Chondrocyte (in vitro differentiated cells): ENCODE measurements at regions not wholly inside any gene's neighbourhood (a gene's known extent, or its start where the extent isn't known, plus 50 kb on each side); places are given as distances from the start of the nearest gene placed in this dataset.

Source experiments
- DNase-seq: peaks from one replicate; pipeline ENCODE4 v3.0.0; 2021; ENCODE audit warnings: mixed read lengths, low spot score
- H3K27ac Mint-ChIP-seq: one replicate; pipeline ENCODE4 v1.8.0; 2021; ENCODE audit warnings: mild to moderate bottlenecking, moderate library complexity, mixed read lengths; ENCODE audit not compliant: unreplicated experiment
- H3K27me3 Mint-ChIP-seq: 2 replicates; pipeline ENCODE4 v1.8.0; 2021; ENCODE audit warnings: low read depth, mixed read lengths
- H3K36me3 Mint-ChIP-seq: 2 replicates; pipeline ENCODE4 v1.8.0; 2021; ENCODE audit warnings: low read depth, mixed read lengths
- H3K4me1 Mint-ChIP-seq: 2 replicates; pipeline ENCODE4 v1.8.0; 2021; ENCODE audit warnings: low read depth, mild to moderate bottlenecking, mixed read lengths
- H3K4me3 Mint-ChIP-seq: one replicate; pipeline ENCODE4 v1.8.0; 2021; ENCODE audit warnings: mild to moderate bottlenecking, moderate library complexity, mixed read lengths; ENCODE audit not compliant: unreplicated experiment
- H3K9me3 Mint-ChIP-seq: 2 replicates; pipeline ENCODE4 v1.8.0; 2021; ENCODE audit warnings: low read depth, mixed read lengths
- TF ChIP-seq, protein P1 (sequence below): fragments of 200-600 bp; sonication (generic); IDR thresholded peaks from 2 replicates; pipeline ENCODE4 v1.5.0; 2021; ENCODE audit warnings: antibody characterized with exemption, mild to moderate bottlenecking, moderate library complexity

DNA sequence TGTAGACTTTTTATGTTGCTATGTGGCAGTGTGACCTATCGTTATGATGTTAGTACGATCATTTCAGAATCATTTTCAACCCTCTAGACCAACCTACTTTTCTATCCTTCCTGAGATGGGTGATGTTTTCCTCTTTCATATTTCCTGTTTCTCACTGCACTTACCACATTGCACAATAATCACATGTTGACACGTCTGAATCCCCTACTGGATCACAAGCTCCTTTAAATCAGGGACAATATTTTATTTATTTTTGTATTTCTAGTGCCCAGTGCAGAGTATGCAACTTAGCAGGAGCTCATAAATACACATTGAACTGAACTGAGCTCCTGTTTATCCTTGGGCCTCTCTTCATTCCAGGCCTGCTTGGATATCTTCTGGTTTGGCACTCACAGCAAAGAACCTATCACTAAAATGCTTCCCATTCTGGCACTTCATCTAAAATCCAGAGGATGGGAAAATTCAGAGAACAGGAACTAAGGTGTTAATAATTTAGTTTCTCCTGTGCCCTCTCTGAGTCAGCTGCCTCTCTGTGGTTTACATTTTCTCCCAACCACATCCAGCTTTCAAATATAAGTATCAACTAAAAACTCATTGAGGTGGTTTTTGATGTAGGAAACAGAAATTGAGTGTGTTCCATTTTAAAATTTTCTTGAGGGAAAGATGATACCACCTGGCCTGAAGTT lies 69.4 kb upstream of the DYRK2 start:
- Mint-ChIP-seq H3K4me1 (peaks cover 4% of the 10 kb centered on the region), H3K27ac (no peak overlapping the region), H3K9me3 (no peaks in the 10 kb centered on the region), H3K27me3 (no peaks in the 10 kb centered on the region), H3K36me3 (no peaks in the 10 kb centered on the region), H3K4me3 (no peak overlapping the region)
- no peak for DNase-seq
- TF ChIP-seq, protein P1, sequence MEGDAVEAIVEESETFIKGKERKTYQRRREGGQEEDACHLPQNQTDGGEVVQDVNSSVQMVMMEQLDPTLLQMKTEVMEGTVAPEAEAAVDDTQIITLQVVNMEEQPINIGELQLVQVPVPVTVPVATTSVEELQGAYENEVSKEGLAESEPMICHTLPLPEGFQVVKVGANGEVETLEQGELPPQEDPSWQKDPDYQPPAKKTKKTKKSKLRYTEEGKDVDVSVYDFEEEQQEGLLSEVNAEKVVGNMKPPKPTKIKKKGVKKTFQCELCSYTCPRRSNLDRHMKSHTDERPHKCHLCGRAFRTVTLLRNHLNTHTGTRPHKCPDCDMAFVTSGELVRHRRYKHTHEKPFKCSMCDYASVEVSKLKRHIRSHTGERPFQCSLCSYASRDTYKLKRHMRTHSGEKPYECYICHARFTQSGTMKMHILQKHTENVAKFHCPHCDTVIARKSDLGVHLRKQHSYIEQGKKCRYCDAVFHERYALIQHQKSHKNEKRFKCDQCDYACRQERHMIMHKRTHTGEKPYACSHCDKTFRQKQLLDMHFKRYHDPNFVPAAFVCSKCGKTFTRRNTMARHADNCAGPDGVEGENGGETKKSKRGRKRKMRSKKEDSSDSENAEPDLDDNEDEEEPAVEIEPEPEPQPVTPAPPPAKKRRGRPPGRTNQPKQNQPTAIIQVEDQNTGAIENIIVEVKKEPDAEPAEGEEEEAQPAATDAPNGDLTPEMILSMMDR: no peak

DNA sequence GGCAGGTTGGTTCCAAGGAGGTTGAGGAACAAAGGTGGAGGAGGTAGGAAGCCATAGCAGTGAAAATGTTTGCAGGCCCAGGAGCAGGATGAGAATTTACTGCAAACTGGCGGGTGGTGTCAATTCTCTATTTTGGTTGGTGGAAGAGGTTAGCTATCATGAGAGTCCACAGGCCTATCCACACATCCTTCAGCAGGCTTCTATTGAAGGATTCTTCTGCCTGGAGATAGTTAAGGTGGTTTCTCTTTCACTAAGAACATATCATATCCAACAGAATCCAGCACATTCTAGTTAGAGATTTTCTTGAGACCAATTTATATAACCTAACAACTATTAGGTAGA lies 68.9 kb upstream of the DYRK2 start:
- H3K36me3 Mint-ChIP-seq: no peaks in the 10 kb centered on the region
- no peak overlapping the region for H3K4me3 Mint-ChIP-seq
- no peak for DNase-seq
- no peaks in the 10 kb centered on the region for H3K27me3 Mint-ChIP-seq
- TF ChIP-seq, protein P1: no peak
- H3K27ac Mint-ChIP-seq: no peak overlapping the region
- H3K4me1 Mint-ChIP-seq: peaks cover 4% of the 10 kb centered on the region
- no peaks in the 10 kb centered on the region for H3K9me3 Mint-ChIP-seq

DNA sequence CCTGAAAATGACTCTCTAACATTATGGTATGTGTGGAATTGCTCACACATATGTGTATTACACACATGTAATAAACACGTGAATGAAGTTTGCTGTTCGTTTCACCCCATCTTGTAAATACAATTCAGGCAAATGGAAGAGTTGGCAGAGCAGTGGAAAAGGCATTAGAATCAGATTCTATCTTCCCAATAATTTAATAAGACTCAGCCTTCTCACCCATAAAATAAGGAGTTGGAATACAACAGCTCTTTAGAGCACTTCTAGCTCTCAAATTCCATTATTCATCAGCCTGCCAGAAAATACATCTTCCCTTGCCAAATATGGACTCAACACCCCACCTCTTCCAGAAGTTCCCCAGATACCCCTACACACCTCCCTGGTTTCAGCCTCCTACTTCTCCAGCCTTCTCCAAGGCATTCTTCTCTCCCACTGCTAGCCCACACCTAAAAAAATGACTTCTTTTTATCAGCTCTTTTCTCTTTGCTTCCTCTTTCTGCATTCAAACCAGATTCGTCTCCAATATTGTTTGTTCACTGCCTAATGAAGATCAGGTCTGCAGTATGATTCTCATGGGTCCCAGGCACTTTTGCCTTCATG lies 66.2 kb upstream of the DYRK2 start:
- H3K4me1 Mint-ChIP-seq: no peaks in the 10 kb centered on the region
- no peaks in the 10 kb centered on the region for H3K36me3 Mint-ChIP-seq
- no peaks in the 10 kb centered on the region for H3K27me3 Mint-ChIP-seq

DNA sequence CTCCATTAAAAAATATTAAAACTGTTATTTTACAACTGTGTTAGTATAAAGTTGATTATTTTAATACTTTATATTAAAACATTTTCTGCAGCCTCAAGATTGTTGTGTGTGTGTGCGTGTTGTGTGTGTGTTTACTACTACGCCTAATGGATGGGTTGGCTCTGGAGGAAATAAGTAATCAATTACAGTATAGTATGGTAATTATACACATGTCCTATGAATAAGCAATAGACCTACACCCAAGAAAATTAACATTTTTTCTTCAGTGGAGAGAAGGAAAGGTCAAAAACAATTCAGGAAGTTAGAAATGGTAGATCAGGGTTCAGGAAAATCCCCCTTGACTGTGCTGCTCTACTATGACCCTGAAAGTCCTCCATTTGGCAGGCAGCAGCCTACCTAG lies 65.7 kb upstream of the DYRK2 start:
- no peaks in the 10 kb centered on the region for H3K27me3 Mint-ChIP-seq
- no peaks in the 10 kb centered on the region for H3K4me1 Mint-ChIP-seq
- H3K4me3 Mint-ChIP-seq: no peak overlapping the region
- no peak overlapping the region for H3K27ac Mint-ChIP-seq
- no peaks in the 10 kb centered on the region for H3K36me3 Mint-ChIP-seq
- TF ChIP-seq, protein P1: no peak
- H3K9me3 Mint-ChIP-seq: no peaks in the 10 kb centered on the region
- DNase-seq: no peak

More for the DNA sequence above, 66.2 kb upstream of the DYRK2 start:
- H3K9me3 Mint-ChIP-seq: no peaks in the 10 kb centered on the region
- no peak overlapping the region for H3K4me3 Mint-ChIP-seq
- no peak for DNase-seq
- no peak overlapping the region for H3K27ac Mint-ChIP-seq
- TF ChIP-seq, protein P1: no peak

DNA sequence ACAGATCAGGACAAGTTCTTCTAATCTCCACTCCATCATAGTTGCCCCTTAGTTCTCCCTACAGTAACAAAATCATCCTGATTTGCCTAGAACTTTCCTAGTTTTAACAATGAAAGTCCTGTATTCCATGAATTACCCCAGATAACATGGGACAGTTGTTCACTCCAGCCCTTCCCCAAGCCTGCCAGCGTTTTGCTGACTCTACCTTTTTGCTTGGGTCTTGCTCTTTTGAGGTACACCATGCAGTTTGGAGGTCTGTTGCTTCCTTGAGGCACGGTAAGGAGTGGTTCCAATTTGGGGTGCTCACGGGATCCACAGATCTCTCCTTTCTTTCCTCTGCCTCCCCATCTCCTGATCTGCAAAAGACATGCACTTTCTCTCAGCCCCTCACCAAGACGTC lies 61.6 kb upstream of the DYRK2 start:
- DNase-seq: no peak
- no peaks in the 10 kb centered on the region for H3K36me3 Mint-ChIP-seq
- TF ChIP-seq, protein P1: no peak
- no peaks in the 10 kb centered on the region for H3K4me1 Mint-ChIP-seq
- no peak overlapping the region for H3K27ac Mint-ChIP-seq
- H3K9me3 Mint-ChIP-seq: no peaks in the 10 kb centered on the region
- H3K27me3 Mint-ChIP-seq: peaks cover 3% of the 10 kb centered on the region
- no peak overlapping the region for H3K4me3 Mint-ChIP-seq
